Amygdala (tissue), 56 donors: ENCODE measurements at regions not wholly inside any gene's neighbourhood (a gene's known extent, or its start where the extent isn't known, plus 50 kb on each side); places are given as distances from the start of the nearest gene placed in this dataset.

ENCODE experiments used
- DNase-seq, 56 donors: peaks; one replicate each; lab custom pipeline; 2025; lab: John Stamatoyannopoulos, UW

DNA sequence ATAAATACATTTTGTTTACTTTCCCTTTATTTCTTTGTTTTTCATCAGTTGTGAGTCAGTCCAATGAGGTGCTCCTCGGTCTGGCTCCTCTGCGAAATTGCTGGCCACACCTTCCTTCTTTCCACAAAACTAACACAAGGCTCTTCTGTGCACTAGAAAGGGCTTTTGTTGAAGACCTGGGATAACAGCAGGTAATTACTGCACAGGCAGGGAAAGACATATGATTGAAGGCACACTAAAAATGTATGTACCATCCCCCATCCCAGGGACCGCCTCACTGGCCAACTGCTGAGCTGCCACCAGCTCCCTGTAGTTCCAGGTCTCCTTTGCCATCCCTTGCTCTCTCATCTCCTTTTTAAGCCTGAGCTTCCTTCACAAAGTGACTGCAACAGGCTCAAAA, 180.5 kb downstream of the EFNB2 start:
- DNase-seq, result no peak

DNA sequence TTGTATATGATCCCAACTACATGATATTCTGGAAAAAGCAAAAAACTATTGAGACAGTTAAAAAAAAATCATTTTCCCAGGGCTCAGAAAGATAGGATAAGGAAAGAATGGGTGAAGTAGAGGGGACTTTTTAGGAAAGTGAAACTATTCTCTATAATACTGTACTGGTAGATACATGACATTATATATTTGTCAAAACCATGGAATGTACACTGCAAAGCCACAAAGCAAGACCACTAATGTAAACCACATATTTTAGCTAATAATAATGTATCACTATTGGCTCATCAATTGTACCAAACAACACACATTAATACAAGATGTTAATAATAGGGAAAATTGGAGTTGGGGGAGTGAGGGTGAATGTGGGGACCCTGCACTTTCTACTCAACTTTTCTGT, 182.6 kb downstream of the EFNB2 start:
- no peak for DNase-seq

DNA sequence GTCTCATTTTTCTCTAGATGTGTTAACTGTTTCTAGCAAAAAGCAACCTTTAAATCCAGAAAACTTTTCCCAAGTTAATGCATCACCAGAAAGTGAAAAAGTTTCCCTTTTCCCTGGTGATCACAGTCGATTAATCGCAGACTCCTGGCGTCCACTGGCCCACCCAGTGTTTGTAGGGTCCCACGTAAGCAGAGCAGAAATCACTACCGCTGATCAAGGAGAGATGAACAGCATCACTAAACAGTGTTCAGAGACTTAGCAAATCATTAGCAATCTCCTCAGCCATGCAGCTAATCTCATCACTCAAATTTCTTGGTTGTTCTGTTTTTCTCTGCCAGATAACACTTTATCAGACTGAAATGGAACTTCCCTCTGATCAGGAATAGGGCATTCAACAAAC, 184.2 kb downstream of the EFNB2 start:
- DNase-seq, result no peak

DNA sequence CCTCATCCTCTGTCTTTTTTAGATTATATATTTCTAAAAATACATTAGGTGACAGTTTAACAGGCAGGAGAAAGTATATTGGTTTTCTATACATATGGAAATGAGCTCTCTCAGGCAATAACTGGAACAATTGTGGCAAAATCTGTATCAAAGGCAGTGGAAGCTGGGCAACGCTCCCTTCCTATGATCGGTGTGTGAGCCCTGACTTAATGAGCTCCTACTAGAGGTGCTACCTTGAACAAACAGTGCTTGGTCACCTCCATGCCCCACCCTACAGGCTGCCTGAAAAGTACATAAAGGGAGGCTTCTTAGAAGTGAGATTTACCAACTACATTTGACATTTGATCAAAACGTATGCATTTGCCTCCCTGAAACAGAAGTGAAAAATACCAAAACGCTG, 185.3 kb downstream of the EFNB2 start:
- no peak for DNase-seq

DNA sequence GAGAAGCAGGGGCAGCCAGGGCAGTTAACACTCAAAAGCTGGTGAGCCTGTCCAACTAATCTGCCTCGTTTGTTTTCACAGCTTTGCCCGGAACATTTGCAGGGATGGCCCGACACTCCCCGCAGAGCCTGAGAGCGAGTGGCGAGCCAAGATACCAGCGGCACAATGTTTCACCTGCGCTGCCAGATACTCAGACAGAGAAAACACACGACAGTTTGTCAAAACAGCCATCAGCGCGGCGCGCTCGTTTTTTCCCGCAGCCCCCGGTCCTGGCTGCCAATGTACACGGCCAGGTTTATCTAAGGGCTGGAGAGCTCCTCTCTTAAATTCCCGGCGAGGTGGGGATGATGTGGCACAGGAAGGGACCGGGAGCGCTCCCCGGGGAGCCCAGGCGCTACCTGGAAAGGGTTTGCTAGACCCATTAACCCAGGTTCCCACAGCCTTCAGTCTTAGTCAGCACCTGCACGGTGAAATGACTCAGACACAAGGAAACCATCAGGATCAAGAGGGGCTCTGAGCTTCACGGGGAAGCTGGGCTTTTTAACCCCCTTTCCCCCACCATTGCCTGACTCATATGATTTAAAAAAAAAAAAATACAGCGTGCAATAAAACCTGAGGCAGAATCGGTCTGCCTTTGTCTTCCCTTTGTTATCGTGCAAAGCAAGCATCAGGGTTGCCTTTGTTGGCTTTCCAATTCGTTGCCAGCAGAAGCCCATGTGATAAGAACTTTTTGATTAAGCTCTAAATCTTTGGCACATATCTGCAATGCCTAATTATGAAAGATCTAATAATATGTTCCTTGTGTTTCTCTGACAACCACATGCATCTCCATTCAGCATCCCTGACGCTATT, 186.2 kb downstream of the EFNB2 start:
- DNase-seq, result peak in 9 of 56 donors; percentile 4 to 45 (median 16)

DNA sequence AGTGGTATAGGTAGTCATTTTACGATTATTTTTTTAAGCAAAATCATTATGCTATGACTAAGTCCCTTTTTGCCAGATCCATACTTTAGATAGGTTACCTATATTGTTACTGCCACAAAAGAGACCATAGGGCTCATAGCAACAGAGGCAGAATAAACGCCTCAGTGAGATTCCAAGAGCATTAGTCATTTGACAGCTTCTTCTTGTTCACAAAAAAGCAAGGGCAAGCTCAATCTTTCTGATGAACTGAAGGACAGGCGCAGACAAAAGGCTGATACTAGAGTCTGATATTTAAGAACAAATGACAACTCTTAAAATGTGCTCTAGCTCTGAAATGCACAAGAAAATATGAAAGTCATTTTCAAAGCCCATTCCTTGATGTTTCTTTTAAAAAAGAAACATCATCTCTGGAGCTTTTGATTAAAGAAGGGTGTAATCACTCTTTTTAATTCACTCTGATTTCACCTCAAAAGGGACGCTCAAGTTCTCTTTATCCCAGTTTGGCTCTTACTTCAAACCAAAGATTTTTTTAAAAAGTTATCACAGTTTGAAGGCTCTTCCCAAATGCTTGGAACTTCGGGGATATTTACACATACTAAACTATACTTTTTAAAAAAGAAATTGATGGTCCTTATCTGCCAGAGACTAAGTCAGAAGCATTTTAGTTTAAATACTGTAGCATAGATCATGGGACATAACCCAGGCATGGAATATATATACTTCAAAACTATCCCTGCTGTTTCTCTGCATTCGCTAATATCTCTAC, 187.2 kb downstream of the EFNB2 start:
- DNase-seq, result no peak

DNA sequence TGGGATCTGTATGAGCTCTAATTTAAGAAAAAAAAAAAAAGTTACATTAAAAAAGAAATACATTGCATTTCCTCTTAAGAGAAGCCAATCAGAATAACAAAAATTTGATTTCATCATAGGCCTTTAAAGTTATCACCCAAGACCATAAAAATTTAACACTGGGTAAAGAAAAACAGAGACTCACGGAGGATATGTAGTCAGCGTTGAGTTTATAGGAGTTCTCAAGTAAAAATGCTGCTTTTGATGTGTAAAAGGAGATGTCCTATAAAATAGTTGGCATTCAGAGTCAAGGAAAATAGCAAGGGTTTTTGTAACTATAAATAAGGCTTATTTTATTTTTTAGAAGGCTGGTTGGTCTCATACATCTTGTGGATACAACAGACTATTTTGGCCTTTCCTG, 191.1 kb downstream of the EFNB2 start:
- DNase-seq, result no peak

DNA sequence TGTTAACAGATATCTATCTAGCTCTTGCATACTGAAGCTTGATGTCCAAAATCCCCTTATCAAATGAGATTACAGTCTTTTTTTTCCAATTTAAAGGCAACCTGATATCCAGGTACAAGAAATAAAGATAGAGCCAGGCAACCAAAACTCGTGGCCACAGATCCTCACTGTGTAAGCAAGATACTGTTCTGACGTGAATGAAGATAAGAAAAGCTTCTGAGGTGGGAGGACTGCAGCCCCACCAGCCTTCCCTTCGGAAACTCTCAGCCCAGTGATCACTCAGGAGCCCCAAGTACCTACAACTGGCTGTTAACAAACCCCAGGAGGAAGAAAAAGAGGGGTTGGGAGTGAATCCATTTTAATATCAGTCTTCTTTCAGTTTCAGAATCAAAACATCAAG, 191.6 kb downstream of the EFNB2 start:
- no peak for DNase-seq

DNA sequence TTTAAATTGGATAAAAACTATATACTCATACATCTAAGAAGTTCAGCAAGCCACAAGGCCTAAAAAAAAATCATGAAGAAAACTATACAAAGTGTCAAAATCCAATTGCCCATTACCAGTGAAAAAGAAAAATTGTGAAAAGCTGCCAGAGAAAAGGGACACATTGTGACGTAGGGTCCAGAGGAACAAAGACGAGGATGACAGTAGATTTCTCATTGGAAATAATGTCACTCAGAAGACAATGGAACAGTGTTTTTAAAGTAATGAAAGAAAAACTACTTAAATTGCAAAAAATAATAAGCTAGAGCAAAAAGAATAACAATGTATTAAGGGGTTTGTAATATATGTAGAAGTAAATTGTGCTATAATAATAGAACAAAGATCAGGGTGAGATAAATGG, 195.2 kb downstream of the EFNB2 start:
- no peak for DNase-seq

DNA sequence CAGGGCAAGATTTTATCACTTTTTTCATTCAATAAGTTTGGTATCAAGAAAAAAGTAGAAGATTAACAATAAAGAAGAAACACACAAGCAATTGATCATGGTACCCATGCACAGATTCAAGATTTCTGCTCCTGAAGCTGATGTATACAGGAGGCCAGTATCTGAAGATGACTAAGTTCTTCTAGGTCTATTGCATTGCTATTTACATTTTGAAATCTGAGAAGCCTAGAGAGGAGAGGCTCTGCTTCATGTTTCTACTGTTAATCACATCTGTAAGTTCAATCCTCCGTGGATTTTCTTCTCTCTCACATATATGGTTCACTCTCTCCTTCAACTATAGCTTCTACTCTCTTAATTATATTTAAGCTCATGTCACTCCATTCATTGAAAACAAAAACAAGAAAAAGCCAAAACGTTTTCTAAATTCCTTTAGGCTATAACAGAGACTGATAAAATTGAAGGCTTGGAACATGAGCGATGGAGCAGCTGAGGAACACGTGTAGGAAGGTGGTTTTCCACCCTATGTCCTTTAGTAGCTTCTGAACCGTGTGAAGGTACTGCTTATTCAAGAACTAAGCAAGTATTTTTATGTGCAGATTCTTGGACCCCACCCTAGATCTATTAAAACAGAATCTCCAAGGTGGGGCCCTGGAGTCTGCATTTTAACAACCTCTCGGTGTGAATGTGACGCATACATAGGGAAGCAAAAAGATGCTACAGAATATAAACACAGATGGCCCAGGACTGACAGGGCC, 198.2 kb downstream of the EFNB2 start:
- no peak for DNase-seq

DNA sequence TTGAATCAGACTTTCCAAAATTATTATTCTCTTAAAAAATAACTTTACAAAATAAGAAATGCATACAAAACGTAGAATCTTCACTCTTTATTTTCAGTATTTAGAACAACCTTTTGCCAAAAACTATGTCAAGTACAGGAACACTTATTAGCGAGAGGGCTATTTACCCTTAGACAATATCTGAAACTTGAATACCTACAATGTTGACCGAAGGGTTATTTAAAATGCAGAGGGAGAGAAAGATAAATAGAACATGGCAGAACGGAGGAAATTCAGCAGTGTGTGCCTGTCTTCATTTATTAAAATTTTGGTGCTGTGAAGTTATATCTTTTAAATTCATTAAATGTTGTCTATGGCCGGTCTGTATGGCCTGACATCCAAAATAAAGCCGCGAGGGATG, 198.8 kb downstream of the EFNB2 start:
- DNase-seq, result no peak

DNA sequence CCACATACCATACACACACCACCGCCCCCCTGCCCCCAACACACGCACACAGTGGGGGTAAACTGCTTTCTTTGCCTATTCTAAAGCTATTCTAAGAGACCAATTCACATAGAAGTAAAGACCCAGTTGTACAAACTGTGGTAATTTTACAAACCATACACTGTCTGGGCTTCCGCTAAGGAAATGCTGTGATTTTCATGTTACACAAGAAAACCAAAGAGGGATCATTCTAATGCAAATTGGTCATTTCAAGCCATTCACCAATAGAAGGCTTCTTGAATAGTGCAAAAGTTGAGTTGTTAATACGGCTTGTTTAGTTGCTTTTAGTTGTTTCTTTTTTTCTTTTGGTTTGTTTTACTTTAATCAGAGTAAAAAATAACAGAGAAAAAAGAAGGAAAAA, 202.8 kb downstream of the EFNB2 start:
- no peak for DNase-seq

DNA sequence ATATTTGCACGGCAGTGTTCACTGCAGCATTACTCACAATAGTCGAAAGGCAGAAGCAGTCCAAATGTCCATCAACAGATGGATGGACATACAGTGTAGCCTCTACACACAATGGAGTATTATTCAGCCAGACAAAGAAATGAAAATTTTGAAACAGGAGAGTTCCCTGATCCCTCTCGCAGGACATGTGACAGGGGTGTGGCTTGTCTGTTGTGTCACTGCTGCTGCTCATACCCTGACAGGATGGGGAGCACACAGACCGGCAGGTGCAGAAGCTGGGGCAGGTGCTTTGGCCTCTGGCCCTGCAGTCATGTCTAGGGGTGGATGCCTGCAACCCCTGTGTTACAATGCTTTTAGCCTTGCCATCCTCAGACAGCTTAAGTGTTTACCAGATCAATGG, 204.3 kb downstream of the EFNB2 start:
- peak in 7 of 56 donors; percentile 3 to 32 (median 12) for DNase-seq

DNA sequence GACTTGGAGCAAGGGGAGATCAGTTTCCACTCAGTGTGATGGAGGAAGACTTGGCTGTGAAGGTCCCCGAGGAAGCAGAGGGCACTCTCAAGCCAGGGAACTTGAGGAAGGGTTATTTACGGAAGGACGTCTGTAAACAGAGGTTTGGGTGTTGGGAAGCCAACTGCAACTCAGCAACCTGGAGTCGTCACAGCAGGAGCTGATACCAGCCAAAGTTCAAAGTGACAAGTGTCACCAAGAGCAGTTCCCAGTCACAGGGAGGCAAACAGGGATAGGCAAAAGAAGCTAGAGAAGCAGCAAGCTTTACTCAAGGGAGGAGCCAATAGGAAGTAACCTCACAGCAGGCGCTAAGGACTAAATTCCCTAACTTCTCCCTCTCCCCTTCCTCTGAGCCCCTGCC, 205.5 kb downstream of the EFNB2 start:
- DNase-seq, result no peak

DNA sequence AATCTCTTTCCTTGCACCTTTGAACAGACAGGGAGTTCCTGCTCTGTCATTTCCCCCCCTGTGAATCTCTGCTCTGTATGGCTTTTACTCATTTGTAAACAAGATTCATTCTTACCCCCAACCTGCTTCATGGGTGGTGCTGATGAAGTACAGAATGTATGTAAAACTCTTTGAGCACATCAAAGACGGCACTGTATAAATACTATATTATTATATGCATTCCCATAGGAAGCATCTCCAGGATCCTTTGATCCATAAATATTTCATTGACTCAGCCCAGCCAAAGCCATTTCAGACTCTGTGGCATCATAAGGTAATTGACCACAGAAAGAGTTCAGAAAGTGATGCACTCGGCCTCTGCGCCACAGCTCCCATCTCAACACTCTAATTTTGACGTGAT, 208.7 kb downstream of the EFNB2 start:
- DNase-seq, result no peak

DNA sequence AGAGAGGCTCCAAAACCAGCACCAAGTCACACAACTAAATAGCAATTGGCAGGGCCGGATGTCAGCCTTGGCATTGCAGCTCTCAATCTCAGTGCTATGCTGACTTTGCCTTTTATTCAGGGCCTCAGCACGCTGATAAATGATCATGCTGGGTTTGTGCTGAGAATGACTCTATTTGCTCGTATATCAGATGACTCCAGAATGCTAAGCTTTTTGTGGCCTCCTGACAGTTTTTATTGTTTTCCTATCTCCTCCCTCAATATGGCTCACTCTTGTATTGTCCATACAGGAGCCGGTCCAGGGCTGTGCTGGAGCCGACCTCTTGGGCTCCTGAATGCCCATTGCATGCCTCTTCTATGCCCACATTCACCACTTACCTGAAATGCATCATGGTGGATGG, 211.0 kb downstream of the EFNB2 start:
- no peak for DNase-seq

DNA sequence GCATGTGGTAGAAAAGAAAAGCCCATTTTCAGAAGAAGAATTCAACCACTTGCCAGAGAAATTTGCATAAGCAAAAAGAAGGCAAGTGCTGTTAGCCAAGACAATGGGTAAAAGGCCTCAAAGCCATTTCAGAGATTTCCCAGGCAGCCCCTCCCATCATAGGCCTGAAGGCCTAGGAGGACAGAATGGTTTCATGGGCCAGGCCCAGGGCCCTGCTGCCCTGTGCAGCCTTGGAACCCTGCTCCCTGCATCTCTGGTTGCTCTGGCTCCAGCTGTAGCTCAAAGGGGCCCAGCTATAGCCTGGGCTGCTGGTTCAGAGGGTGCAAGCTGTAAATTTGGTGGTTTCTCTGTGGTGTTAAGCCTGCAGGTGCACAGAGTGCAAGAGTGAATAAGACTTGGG, 212.8 kb downstream of the EFNB2 start:
- no peak for DNase-seq

DNA sequence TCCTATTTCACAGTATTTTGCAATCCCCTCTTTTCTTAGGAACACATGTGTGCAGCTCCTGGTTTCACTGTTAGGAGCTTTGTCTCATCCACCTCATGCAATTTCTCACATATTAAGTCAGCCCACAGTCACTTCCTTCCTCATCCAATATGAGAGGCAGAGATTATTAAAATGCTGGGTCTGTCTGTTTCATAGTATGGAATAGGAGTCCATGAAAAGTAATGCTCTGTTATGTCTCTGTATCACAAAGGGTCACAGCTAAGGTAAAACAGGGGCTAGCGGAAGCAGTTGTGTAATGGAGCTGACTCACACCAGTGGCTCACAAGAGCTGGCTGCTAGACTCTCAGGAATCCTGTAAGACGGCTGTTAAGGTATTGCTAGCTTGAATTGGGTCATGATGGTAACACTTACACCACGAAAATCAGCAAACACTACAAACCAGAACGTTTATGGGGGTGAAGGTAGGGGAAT, 216.5 kb downstream of the EFNB2 start:
- no peak for DNase-seq

DNA sequence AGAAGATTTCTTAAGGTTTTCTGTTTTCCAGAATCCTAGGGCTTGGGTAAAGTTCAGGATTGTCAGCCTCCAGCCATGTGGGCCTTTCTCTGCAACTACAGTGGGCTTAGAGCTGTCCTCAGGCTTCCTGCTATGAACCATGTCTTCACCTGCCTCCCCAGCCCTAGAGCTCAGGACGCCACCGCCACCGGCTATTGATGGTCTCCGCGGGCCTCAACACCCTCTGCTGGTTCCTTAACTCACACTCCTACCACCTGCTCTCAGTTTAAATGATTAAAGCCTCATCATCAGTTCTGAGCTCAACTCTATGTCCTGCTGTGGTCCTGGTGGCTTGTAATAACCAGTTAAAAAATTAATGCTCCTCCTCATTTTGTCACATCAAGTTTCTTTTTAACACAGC, 221.0 kb downstream of the EFNB2 start:
- DNase-seq, result no peak

DNA sequence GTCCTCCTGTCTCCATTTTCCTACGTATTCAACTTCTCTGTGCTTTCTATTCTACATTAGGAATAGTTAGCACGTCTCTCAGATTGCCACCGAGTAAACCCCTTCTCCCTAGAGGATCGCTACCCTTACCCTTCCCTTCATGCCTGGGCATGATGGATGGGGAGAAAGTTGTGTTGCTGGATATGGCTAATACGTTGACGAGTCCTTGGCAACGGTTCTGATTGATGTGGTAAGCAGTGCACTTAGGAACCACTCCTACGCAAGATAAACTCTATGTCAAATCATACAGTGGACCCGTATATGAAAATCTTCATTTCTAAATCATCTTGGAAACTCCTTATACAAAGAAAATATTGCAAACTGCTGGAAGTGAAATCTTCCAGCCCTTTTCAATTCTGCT, 224.5 kb downstream of the EFNB2 start:
- no peak for DNase-seq

DNA sequence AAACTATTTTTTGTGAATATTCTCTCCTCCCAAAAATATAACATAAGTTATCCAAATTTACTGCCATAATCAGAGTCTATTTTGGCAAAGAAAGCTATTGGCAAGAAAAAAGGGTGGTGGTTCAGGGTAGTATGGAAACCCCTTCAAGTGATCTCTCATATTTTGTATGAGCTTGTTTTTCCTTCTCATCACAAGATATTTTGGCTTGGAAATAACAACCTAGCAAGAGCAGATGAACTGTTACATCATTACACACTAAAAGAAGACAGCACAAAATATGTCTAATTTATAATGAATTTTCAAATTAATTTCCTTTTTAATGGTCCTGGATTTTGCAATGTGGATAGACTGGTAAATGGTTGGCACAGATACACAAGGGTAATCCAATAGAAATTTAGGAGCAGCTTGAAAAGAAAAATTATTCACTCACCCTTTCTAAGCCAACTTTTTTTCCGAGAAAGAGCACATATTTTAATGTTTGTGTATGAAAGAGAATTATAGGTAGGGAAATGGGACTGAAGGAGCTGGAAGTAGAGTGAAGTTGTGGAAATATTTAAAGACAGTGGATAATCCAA, 225.1 kb downstream of the EFNB2 start:
- DNase-seq, result no peak
